ENCODE measurements at regions not wholly inside any gene's neighbourhood (a gene's known extent, or its start where the extent isn't known, plus 50 kb on each side); places are given as distances from the start of the nearest gene placed in this dataset.

DNA sequence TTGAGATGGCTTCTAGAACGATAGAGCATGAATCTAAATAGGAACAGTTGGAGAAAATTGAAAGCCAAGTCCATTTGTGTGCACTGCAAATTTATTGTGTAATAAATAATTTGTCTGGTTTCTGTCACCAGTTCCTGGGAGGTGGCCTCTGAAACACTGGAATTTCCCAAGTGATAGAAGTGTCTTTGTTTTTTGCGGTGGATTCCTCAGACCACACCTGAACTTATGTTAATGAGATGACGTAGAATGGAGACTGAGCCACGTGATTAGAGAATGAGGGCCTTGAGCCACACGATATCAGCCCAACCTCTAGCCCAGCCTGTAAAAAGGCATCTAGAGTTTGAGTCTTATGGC is 105.1 kb downstream of the MSX2 start:
- intact Hi-C loops (cut with micrococcal nuclease): no loop called here
- H3K36me3 Mint-ChIP-seq: no peaks in the 10 kb centered on the region
- no peak overlapping the region for H3K4me3 Mint-ChIP-seq
- no peaks in the 10 kb centered on the region for H3K4me1 Mint-ChIP-seq (ENCODE audit: low read depth)
- H3K27ac Mint-ChIP-seq: no peak overlapping the region
- CTCF ChIA-PET: no interaction called here
- POLR2A ChIA-PET: no interaction called here
- no peaks in the 10 kb centered on the region for H3K9me3 Mint-ChIP-seq
- no peak for DNase-seq
- peaks cover 12% of the 10 kb centered on the region for H3K27me3 Mint-ChIP-seq

DNA sequence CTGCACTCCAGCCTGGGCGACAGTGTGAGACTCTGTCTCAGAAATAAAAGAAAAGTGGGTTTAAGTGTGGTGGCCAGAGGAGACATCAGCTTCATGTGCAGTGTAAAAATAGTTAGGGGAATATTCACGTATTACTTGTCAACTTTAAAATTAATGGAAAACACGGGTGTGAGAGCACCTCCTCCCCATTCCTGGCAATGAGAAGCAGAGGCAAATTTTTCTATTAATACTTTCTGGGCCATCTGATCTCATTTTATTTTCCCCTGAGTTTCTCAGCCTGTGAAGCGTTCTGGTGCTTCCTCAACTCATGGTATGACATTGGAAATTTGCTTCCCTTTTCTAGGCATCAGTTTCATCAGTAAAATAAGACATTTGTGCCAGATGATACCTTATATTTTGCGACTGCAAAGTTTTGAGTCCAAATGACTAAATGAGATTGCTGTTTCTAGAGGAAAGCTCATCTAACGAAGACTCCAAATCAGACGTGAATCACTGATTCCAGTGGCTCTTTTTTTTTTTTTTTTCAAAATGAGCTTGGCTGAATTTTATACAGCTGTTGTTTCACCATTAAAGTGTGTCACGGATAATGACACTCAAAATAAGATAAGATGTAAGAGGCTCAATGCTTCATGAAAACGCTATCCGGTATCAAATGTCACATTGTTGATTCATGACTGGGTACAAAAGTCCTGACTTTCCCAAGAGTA is 104.6 kb downstream of the MSX2 start:
- Mint-ChIP-seq H3K27ac (no peak overlapping the region), H3K4me1 (ENCODE audit: low read depth) (no peaks in the 10 kb centered on the region), H3K27me3 (peaks cover 11% of the 10 kb centered on the region), H3K9me3 (no peaks in the 10 kb centered on the region), H3K4me3 (no peak overlapping the region), H3K36me3 (no peaks in the 10 kb centered on the region)
- intact Hi-C loops (cut with micrococcal nuclease): no loop called here
- POLR2A ChIA-PET: no interaction called here
- CTCF ChIA-PET: interaction anchor here (0.6 kb wide), 1 partner anchor 35 kb away, joined by 3 read pairs; no protein-coding TSS in a partner anchor
- no peak for DNase-seq

DNA sequence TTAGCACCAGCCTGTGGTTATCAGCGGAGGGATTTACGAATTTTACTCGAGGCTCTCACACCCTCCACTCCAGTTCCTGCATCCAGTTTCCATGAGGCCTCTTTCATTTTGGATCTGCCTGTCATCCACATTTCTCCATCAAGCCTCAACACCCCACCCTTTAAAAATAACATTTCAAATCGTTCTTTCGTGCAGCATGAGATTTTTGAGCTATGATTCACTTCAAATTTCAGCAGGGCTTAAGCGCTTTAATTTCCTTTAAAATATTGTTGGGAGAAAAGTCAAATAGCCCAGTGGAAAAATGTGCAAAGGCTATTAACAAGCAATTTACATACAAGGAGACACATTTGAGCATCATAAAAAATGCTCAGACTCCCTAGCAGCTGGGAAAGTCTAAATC is 103.2 kb downstream of the MSX2 start:
- CTCF ChIA-PET: no interaction called here
- no peak for DNase-seq
- POLR2A ChIA-PET: no interaction called here
- Mint-ChIP-seq H3K9me3 (no peaks in the 10 kb centered on the region), H3K27me3 (peaks cover 9% of the 10 kb centered on the region), H3K4me1 (ENCODE audit: low read depth) (no peaks in the 10 kb centered on the region), H3K4me3 (no peak overlapping the region), H3K36me3 (no peaks in the 10 kb centered on the region), H3K27ac (no peak overlapping the region)
- intact Hi-C loops (cut with micrococcal nuclease): no loop called here

DNA sequence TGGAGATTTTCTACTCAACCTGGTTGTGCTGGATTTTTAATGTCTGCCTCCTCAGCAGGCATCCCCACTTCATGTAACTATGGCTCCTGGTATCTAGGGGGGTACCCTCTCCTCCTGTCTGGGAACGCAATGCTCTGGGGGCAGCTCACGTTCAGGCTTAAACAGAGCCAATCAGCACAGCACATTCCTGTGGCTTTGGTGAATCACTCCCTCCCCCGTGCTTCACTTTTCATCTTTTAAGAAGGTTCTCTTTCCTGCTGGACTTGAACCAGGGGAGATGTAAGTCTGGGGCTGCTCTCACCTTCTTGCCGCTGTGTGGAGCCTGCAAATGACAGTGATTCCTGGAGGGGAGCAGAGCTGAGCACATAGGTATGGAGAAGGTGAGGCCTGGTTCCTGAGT is 101.2 kb downstream of the MSX2 start:
- intact Hi-C loops (cut with micrococcal nuclease): no loop called here
- Mint-ChIP-seq H3K4me1 (ENCODE audit: low read depth) (no peaks in the 10 kb centered on the region), H3K4me3 (no peak overlapping the region), H3K9me3 (no peaks in the 10 kb centered on the region), H3K27me3 (peaks cover 13% of the 10 kb centered on the region), H3K36me3 (no peaks in the 10 kb centered on the region), H3K27ac (no peak overlapping the region)
- ChIA-PET CTCF (no interaction called here), POLR2A (no interaction called here)
- no peak for DNase-seq

DNA sequence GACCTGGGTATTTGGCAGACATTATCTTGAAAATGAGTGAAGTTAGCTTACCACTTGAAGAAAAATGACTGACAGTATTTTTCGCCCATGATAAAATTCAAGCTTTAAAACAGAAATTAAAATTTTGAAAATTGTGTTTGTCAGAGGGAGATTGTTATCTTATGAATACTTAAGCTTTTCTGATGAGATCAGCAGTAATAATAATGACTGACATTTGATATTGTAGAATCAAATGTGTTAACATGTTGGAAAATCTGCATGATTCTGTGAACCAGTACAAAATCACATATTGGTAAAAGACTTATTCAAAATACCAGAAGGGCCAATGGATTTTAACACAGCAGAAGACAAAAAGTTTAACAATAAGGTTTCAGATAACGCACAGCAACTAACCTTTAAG is 94.0 kb downstream of the MSX2 start:
- POLR2A ChIA-PET: no interaction called here
- Mint-ChIP-seq H3K9me3 (peaks cover 9% of the 10 kb centered on the region), H3K4me1 (ENCODE audit: low read depth) (no peaks in the 10 kb centered on the region), H3K27ac (no peak overlapping the region), H3K4me3 (no peak overlapping the region), H3K36me3 (peaks cover 2% of the 10 kb centered on the region), H3K27me3 (peaks cover 5% of the 10 kb centered on the region)
- intact Hi-C loops (cut with micrococcal nuclease): no loop called here
- CTCF ChIA-PET: no interaction called here
- DNase-seq: no peak

DNA sequence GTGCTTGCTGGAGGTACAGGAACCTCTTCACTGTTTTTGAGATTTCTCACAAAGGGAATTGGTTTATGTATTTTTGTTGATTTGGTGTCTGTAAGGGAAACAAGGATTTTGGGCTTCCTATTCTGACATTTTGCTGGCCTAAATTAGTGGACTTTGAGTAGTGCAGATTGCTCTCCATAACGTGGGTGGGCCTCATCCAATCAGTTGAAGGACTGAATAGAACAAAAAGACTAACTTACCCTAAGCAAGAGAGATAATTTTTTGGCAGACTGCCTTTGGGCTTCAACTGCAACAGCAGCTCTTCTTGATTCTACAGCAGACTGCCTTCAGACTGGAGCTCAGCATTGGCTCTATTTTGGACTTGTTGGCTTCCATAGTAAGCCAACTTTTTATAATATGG is 93.2 kb downstream of the MSX2 start:
- intact Hi-C loops (cut with micrococcal nuclease): no loop called here
- peaks cover 9% of the 10 kb centered on the region for H3K9me3 Mint-ChIP-seq
- peaks cover 5% of the 10 kb centered on the region for H3K27me3 Mint-ChIP-seq
- no peaks in the 10 kb centered on the region for H3K4me1 Mint-ChIP-seq (ENCODE audit: low read depth)
- POLR2A ChIA-PET: no interaction called here
- no peak overlapping the region for H3K4me3 Mint-ChIP-seq
- DNase-seq: no peak
- H3K36me3 Mint-ChIP-seq: peaks cover 2% of the 10 kb centered on the region
- H3K27ac Mint-ChIP-seq: no peak overlapping the region
- CTCF ChIA-PET: no interaction called here

DNA sequence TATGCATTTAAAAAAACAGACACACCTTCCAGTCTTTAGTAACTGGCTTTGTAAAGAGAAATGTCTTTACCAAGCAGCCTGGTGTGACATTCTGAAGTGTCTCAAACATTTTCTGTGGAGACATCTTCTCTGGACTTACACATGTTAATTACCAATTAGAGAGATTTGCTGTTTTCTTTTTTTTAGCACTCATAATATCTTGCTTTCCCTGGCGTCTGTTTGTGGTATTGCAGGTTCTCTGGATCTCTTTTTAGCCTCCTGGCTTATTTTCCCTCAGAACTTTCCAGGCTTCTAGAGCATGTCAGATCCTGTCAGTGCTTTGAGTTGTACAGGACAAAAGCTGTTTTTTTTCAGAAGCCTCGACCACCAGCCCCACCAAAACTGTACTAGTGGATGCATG is 92.5 kb downstream of the MSX2 start:
- no peak overlapping the region for H3K27ac Mint-ChIP-seq

DNA sequence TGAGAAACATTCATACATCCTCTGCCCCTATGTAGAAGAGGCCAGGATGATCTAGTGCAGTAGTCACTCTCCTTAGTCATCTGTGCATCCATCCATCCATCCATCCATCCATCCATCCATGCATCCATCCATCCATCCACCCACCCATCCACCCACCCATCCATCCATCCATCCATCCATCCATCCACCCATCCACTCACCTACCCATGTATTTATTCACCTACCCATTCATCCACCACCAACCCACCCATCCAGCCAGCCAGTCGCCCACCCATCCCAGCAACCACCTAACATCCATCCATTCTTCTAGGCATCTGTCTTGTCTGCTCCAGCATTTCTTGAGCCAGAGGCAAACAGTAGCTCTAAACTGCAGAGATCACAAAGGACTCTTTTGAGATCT is 87.1 kb downstream of the MSX2 start:
- ChIA-PET CTCF (no interaction called here), POLR2A (no interaction called here)
- Mint-ChIP-seq H3K27ac (no peak overlapping the region), H3K4me1 (ENCODE audit: low read depth) (no peaks in the 10 kb centered on the region), H3K4me3 (no peak overlapping the region), H3K27me3 (peaks cover 1% of the 10 kb centered on the region), H3K9me3 (peaks cover 6% of the 10 kb centered on the region), H3K36me3 (peaks cover 2% of the 10 kb centered on the region)
- DNase-seq: no peak
- intact Hi-C loops (cut with micrococcal nuclease): no loop called here

More for the DNA sequence above, 92.5 kb downstream of the MSX2 start:
- ChIA-PET CTCF (no interaction called here), POLR2A (no interaction called here)
- Mint-ChIP-seq H3K27me3 (no peaks in the 10 kb centered on the region), H3K4me1 (ENCODE audit: low read depth) (no peaks in the 10 kb centered on the region), H3K4me3 (no peak overlapping the region), H3K9me3 (peaks cover 9% of the 10 kb centered on the region), H3K36me3 (peaks cover 2% of the 10 kb centered on the region)
- DNase-seq: no peak
- intact Hi-C loops (cut with micrococcal nuclease): no loop called here

DNA sequence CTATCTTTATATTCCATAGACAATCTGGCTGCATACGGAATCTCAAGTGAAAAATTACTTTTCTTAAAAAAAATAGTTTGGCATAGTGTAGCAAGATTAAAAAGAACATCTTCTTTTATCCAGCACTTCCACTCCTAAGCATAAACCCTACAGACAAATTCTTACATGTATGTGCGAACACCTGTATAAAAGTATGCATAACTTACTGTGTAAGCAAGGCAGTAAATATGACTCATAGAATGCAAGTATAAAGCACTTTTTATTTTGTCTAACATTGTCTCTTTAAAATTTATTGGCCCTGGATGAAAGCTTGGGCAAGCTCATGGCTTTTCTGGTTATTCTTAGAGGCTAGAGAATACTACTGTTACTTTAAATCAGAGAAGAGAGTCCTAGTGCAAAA is 86.4 kb downstream of the MSX2 start:
- no peaks in the 10 kb centered on the region for H3K4me1 Mint-ChIP-seq (ENCODE audit: low read depth)
- POLR2A ChIA-PET: no interaction called here
- peaks cover 2% of the 10 kb centered on the region for H3K36me3 Mint-ChIP-seq
- no peak for DNase-seq
- intact Hi-C loops (cut with micrococcal nuclease): no loop called here
- CTCF ChIA-PET: no interaction called here
- H3K27me3 Mint-ChIP-seq: peaks cover 1% of the 10 kb centered on the region
- H3K27ac Mint-ChIP-seq: no peak overlapping the region
- no peak overlapping the region for H3K4me3 Mint-ChIP-seq
- H3K9me3 Mint-ChIP-seq: peaks cover 2% of the 10 kb centered on the region

DNA sequence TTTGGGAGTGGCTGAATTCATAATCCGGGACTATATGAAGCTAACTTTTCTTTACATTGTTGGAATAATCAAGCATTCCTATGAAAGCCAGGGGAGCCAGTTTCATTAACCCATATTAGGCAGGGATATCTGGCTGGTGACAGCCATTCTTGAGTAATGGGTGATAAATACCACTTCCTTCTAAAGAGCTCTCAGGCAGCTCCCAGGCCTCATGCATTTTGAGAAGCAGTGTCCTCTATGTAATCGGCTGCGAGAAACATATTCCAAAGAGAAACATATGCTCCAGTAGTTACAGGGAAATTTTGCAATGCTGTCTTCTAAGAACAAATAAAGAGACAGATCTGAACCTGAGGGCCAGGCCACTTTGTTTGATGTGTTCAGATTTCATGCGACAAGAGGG is 83.1 kb downstream of the MSX2 start:
- Mint-ChIP-seq H3K9me3 (peaks cover 8% of the 10 kb centered on the region), H3K27ac (no peak overlapping the region), H3K4me1 (ENCODE audit: low read depth) (no peaks in the 10 kb centered on the region), H3K4me3 (no peak overlapping the region), H3K36me3 (no peaks in the 10 kb centered on the region), H3K27me3 (peaks cover 4% of the 10 kb centered on the region)
- POLR2A ChIA-PET: no interaction called here
- no peak for DNase-seq
- intact Hi-C loops (cut with micrococcal nuclease): no loop called here
- CTCF ChIA-PET: no interaction called here

DNA sequence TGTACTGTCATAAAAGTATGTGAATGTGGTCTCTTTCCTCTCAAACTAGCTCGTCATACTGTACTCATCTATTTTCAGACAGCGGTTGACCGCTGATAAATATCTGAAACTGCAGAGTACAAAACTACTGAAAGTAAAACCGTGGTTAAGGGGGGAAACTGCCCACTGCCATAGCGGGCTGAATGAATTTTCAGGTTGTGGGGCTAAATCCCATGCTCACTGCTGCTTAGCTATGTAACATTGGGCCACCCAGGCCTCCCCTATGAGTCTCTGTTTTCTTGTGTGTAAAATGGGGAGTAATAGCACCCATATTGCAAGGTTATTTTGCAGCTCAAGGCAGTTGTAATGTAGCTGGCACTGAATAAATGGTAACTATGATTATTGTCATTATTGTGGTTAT is 82.3 kb downstream of the MSX2 start:
- ChIA-PET POLR2A (interaction anchor here (0.6 kb wide), 1 partner anchor 1564 kb away, joined by 4 read pairs; no protein-coding TSS in a partner anchor), CTCF (no interaction called here)
- no peaks in the 10 kb centered on the region for H3K4me1 Mint-ChIP-seq (ENCODE audit: low read depth)
- no peak overlapping the region for H3K27ac Mint-ChIP-seq
- H3K4me3 Mint-ChIP-seq: no peak overlapping the region
- DNase-seq: no peak
- peaks cover 8% of the 10 kb centered on the region for H3K9me3 Mint-ChIP-seq
- H3K27me3 Mint-ChIP-seq: peaks cover 3% of the 10 kb centered on the region
- intact Hi-C loops (cut with micrococcal nuclease): no loop called here
- no peaks in the 10 kb centered on the region for H3K36me3 Mint-ChIP-seq

DNA sequence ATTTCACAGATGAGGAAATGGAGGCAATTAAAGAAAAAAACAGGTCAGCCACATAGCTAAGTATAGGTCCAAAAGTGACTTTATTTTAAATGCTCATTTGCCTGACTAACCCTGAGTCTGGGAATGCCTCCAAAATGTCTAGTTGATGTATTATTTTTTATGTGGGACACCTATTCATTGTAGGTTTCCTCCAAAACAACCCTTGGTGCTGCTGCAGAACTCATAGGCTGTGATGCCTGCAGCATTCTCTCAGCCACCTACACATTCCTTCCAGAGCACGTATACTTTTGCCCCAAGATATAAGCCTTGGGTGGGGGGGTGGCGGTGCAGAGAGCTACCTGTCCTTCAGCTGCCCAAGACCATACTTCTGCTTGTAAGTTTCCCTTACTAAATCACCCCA is 77.4 kb downstream of the MSX2 start:
- H3K27me3 Mint-ChIP-seq: peaks cover 19% of the 10 kb centered on the region
- no peaks in the 10 kb centered on the region for H3K36me3 Mint-ChIP-seq
- H3K27ac Mint-ChIP-seq: no peak overlapping the region
- ChIA-PET CTCF (no interaction called here), POLR2A (no interaction called here)
- no peak overlapping the region for H3K4me3 Mint-ChIP-seq
- DNase-seq: no peak
- H3K4me1 Mint-ChIP-seq (ENCODE audit: low read depth): peaks cover 12% of the 10 kb centered on the region
- H3K9me3 Mint-ChIP-seq: peaks cover 14% of the 10 kb centered on the region
- intact Hi-C loops (cut with micrococcal nuclease): no loop called here

DNA sequence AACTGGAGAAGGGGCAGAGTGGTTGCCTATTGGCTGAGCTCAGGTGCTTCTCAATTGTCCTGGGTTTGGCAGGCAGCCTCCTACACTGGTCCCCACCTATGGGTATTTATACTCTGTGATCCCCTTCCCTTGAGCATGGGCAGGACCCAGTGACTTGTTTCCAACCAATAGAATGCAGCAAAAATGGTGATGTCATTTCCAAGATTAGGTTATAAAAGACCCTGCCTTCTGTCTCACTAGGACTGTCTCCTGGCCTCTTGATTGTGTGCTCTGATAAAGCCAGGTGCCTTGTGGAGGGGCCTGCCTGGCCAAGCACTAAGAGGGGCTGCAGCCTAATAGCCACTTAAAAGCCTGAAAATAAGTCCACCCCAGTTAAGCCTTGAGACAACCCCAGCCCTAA is 76.1 kb downstream of the MSX2 start:
- Mint-ChIP-seq H3K36me3 (no peaks in the 10 kb centered on the region), H3K4me1 (ENCODE audit: low read depth) (peaks cover 12% of the 10 kb centered on the region), H3K4me3 (no peak overlapping the region), H3K27ac (no peak overlapping the region), H3K9me3 (peaks cover 12% of the 10 kb centered on the region), H3K27me3 (peaks cover 27% of the 10 kb centered on the region)
- CTCF ChIA-PET: no interaction called here
- no peak for DNase-seq
- POLR2A ChIA-PET: no interaction called here
- intact Hi-C loops (cut with micrococcal nuclease): no loop called here

DNA sequence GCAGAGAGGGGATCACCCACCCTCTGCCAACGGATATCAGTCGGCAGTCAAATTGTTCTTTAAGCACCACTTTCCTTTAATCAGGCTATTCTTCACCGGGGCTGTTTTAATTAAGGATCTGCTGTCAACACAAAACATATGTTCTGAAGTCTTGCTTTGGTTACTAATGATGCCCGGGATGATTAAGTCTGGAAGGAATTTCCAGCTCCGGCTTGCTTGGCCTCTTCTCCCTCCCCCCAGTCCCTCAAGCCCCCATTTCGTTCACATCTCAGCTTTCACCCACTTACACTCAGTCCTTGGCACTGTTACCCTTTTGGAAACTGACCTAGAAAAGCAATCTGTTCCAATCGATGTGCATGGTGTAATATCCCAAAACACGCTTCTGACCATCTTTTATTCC is 74.7 kb downstream of the MSX2 start:
- Mint-ChIP-seq H3K27ac (no peak overlapping the region), H3K4me1 (ENCODE audit: low read depth) (peaks cover 12% of the 10 kb centered on the region), H3K4me3 (no peak overlapping the region), H3K36me3 (no peaks in the 10 kb centered on the region), H3K27me3 (peaks cover 36% of the 10 kb centered on the region), H3K9me3 (peaks cover 6% of the 10 kb centered on the region)
- DNase-seq: no peak
- intact Hi-C loops (cut with micrococcal nuclease): no loop called here
- ChIA-PET CTCF (no interaction called here), POLR2A (no interaction called here)

Measured in activated CD4-positive, alpha-beta memory T cell treated with anti-CD3 and anti-CD28 coated beads for 36 hours (primary cell).